ENCODE measurements at regions not wholly inside any gene's neighbourhood (a gene's known extent, or its start where the extent isn't known, plus 50 kb on each side); places are given as distances from the start of the nearest gene placed in this dataset.
"Not testable (repeated sequence)": the region's sequence is repeated elsewhere in the genome, so short reads cannot be mapped to it uniquely, and the experiment has no call there.

DNA sequence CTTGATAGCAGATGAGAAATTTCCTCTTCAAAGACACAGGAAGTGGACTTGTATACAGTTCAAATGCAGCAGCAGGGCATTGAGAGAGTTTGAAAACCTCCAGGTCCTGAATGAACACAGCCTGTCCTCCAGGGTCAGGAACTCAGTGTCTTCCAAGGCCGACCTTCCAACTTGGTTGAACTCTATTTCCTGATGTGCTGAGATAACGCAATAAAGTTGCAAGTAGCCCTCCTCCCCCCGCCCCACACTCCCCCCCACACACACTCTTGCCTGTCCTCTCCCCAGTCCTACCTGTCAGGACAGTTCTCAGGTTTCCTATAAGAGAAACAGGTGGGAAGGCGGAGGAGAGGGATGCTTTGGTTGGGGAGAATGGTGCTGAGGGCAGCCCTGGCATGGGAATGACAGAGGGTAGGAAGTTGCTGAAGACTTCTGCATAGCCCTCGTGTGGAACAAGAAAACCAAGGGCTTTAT, 90.0 kb downstream of the CCDC71L start:
- no peak for DNase-seq
- H3K9me3 ChIP-seq = no peaks in the 10 kb centered on the region
- no peak for TF ChIP-seq POLR2A (IDR thresholded peaks at IDR 0.05)
- TF ChIP-seq, protein P1, sequence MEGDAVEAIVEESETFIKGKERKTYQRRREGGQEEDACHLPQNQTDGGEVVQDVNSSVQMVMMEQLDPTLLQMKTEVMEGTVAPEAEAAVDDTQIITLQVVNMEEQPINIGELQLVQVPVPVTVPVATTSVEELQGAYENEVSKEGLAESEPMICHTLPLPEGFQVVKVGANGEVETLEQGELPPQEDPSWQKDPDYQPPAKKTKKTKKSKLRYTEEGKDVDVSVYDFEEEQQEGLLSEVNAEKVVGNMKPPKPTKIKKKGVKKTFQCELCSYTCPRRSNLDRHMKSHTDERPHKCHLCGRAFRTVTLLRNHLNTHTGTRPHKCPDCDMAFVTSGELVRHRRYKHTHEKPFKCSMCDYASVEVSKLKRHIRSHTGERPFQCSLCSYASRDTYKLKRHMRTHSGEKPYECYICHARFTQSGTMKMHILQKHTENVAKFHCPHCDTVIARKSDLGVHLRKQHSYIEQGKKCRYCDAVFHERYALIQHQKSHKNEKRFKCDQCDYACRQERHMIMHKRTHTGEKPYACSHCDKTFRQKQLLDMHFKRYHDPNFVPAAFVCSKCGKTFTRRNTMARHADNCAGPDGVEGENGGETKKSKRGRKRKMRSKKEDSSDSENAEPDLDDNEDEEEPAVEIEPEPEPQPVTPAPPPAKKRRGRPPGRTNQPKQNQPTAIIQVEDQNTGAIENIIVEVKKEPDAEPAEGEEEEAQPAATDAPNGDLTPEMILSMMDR (IDR thresholded peaks at IDR 0.05) = no peak
- H3K4me1 ChIP-seq = peaks cover 0 to 10% (median 0%) of the 10 kb centered on the region in 4 donors
- H3K36me3 ChIP-seq = no peaks in the 10 kb centered on the region
- H3K27me3 ChIP-seq = no peaks in the 10 kb centered on the region
- no peak overlapping the region for H3K4me3 ChIP-seq
- no peak overlapping the region for H3K27ac ChIP-seq

DNA sequence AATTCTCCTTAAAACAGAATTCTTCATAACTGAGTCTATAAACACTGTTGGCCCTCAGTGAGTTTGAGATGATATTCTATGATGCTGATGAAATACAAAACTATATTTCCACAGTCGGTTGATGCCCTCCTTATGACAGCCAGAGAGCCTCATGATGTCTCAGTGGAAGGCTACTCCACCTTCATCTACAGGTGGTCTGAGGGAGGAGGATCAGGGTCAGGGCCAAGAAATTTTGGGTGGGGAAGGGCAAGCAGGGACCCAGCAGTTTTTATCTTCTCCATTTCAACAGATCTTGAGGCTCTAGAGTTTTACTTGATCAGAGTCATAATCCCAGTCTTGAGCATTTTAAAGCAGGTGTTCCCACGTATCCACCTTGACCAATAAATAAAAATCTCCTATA, 90.8 kb downstream of the CCDC71L start:
- Histone ChIP-seq H3K9me3 (no peaks in the 10 kb centered on the region), H3K36me3 (no peaks in the 10 kb centered on the region), H3K4me1 (peaks cover 0 to 10% (median 0%) of the 10 kb centered on the region in 4 donors), H3K27me3 (no peaks in the 10 kb centered on the region), H3K27ac (no peak overlapping the region), H3K4me3 (no peak overlapping the region)
- no peak for DNase-seq
- TF ChIP-seq, protein P1 (IDR thresholded peaks at IDR 0.05) = no peak
- TF ChIP-seq POLR2A (IDR thresholded peaks at IDR 0.05) = no peak

DNA sequence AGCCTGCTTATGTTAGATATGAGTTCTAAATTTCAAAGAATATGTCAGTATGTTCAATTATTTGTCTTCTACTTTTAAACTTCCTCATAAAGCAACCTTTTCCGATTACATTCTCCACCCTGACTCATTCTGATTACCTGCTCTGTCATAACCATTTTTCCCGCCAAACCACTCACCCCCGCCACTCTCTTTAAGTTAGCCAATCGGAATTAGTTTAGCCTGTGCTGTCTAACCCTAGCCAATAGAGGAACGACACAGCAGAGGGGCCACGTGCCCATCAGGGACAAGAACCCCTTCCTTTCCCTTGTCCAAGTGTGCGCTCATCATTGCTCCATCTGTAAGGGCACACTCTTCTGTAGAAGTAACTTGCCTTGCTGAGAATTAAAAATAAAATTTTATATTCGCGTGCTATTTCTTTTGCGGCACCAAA, 91.4 kb downstream of the CCDC71L start:
- Histone ChIP-seq H3K27ac (no peak overlapping the region), H3K27me3 (no peaks in the 10 kb centered on the region), H3K4me1 (peaks cover 0 to 10% (median 0%) of the 10 kb centered on the region in 4 donors), H3K36me3 (no peaks in the 10 kb centered on the region), H3K9me3 (no peaks in the 10 kb centered on the region), H3K4me3 (no peak overlapping the region)
- DNase-seq = no peak
- TF ChIP-seq, protein P1 (IDR thresholded peaks at IDR 0.05) = no peak
- no peak for TF ChIP-seq POLR2A (IDR thresholded peaks at IDR 0.05)

DNA sequence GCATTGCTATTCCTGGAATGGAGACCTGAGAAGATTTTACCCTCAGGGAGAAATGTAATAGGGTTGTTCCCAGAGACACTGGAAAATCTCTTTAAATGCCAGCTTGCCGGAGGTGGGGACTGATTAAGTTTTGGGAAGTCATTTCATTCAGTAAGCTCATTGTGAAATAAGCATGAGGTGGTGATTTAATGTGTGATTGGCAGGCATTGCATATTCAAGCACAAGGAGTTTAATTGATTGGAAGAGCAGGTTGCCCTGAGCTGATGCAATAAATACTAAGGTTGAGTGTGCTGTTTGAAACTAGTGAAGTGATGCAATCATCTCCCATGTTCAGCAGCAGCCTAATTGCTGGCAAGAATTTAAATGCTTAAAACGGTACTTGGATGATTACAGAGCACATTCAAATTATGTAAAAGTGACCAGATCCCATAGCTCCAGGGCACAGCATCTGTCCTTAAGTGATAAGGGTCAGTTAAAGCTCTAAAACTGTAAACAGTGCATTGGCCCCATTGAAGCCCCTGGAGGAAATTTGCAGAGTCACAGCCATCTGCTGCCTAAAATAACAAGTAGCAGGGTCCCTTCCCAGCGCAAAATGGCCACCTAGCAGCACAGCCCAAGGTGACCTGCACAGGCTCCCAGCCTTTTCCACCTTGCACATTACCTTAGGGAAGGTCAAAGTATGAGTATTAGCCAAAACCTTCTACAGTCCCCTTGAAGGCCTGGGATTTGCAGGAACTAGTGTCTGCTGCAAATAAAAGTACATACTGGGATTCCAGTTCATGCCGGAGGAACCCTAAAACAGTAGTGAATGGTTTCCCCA, 92.1 kb downstream of the CCDC71L start:
- Histone ChIP-seq H3K36me3 (no peaks in the 10 kb centered on the region), H3K27ac (no peak overlapping the region), H3K9me3 (no peaks in the 10 kb centered on the region), H3K4me3 (no peak overlapping the region), H3K4me1 (peaks cover 0 to 10% (median 0%) of the 10 kb centered on the region in 4 donors), H3K27me3 (no peaks in the 10 kb centered on the region)
- TF ChIP-seq POLR2A (IDR thresholded peaks at IDR 0.05) = no peak
- TF ChIP-seq, protein P1 (IDR thresholded peaks at IDR 0.05) = no peak
- DNase-seq = no peak

DNA sequence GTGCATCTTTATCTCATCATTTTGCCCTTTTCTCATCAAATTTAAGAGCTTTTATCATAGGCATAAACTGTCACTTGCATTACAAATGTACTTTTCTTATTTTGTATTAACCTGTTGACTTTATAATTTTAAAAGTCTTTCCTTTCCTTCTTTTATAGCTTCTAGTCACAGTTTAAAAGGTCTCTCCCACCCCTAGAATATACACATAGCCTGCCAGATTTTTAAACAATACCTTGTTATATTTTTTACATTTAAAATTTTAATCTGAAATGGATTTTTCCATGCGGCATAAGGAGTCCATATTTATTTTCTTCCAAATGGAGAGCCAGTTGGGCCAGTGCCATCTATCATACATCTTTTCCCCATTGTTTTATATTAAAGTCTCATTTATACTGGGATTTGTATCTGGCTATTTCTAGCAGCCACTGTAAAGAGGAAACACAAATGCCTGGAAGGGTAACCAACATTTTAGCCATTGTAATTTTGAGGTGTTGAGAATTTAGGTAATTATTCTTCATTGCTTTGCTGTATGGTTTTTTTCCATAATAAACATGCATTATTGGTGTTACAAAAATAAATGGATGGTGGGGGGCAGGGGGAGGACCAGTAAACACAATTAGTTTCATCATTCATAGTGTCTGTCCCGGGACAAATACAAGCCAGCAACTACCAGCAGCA, 92.8 kb downstream of the CCDC71L start:
- no peaks in the 10 kb centered on the region for H3K9me3 ChIP-seq
- DNase-seq = no peak
- H3K4me1 ChIP-seq = peaks cover 0 to 10% (median 0%) of the 10 kb centered on the region in 4 donors
- no peak overlapping the region for H3K27ac ChIP-seq
- TF ChIP-seq POLR2A (IDR thresholded peaks at IDR 0.05) = no peak
- TF ChIP-seq, protein P1 (IDR thresholded peaks at IDR 0.05) = no peak
- H3K27me3 ChIP-seq = no peaks in the 10 kb centered on the region
- no peak overlapping the region for H3K4me3 ChIP-seq
- H3K36me3 ChIP-seq = no peaks in the 10 kb centered on the region

DNA sequence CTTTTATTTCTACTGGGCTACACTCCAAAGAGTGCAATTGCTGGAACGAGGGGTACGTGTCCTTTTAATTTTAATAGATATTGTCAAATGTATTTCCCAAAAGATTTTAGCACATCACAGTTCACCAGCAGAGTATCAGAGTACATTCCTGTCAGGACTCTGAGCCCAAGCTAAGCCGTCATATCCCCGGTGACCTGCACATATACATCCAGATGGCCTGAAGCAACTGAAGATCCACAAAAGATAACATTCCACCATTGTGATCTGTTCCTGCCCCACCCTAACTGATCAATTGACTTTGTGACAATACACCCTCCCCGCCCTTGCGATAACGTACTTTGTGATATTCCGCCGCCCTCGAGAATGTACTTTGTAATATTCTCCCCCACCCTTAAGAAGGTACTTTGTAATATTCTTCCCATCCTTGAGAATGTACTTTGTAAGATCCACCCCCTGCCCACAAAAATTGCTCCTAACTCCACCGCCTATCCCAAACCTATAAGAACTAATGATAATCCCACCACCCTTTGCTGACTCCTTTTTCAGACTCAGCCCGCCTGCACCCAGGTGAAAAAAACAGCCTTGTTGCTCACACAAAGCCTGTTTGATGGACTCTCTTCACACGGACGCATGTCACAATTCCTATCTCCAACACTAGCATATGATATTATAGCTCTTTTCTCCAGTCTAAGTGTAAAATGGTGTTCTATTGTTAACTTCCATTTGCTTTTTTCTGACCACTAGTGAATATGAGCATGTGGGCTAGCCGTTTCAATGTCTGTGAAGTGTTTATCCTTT, 93.6 kb downstream of the CCDC71L start:
- not testable (repeated sequence) for H3K4me3 ChIP-seq, H3K36me3 ChIP-seq, H3K27me3 ChIP-seq, H3K9me3 ChIP-seq, H3K27ac ChIP-seq, H3K4me1 ChIP-seq, DNase-seq

Measured in Peyer's patch (tissue), 4 donors.